ENCODE measurements at regions not wholly inside any gene's neighbourhood (a gene's known extent, or its start where the extent isn't known, plus 50 kb on each side); places are given as distances from the start of the nearest gene placed in this dataset.
A peak's percentile ranks its signal among the peaks of the same experiment; 100 is the strongest.

GRCh38 chr13:55214841-55215345 lies 1925.8 kb upstream of the PRR20A start:
- DNase-seq (ENCODE audit: low read depth): no peak

- no peak for DNase-seq (ENCODE audit: low read depth)
These were observed 1921.2 kb upstream of the PRR20A start for GRCh38 chr13:55219538-55219937.

- DNase-seq (ENCODE audit: low read depth): no peak
These were observed 1910.7 kb upstream of the PRR20A start for GRCh38 chr13:55229906-55230569.

GRCh38 chr13:55230570-55230908 lies 1910.2 kb upstream of the PRR20A start:
- no peak for DNase-seq (ENCODE audit: low read depth)

- no peak for DNase-seq (ENCODE audit: low read depth)
These were observed 1906.4 kb upstream of the PRR20A start for GRCh38 chr13:55234311-55234710.

- DNase-seq (ENCODE audit: low read depth): peak; percentile 0
These were observed 1895.6 kb upstream of the PRR20A start for GRCh38 chr13:55245005-55245644.

GRCh38 chr13:55255236-55255635 lies 1885.5 kb upstream of the PRR20A start:
- no peak for DNase-seq (ENCODE audit: low read depth)

- DNase-seq (ENCODE audit: low read depth): no peak
These were observed 1877.7 kb upstream of the PRR20A start for GRCh38 chr13:55263045-55263444.

GRCh38 chr13:55266644-55267043 lies 1874.1 kb upstream of the PRR20A start:
- DNase-seq (ENCODE audit: low read depth): no peak

- DNase-seq (ENCODE audit: low read depth): no peak
These were observed 1842.5 kb upstream of the PRR20A start for GRCh38 chr13:55298201-55298600.

GRCh38 chr13:55302568-55302967 lies 1838.2 kb upstream of the PRR20A start:
- DNase-seq (ENCODE audit: low read depth): no peak

GRCh38 chr13:55307909-55308308 lies 1832.8 kb upstream of the PRR20A start:
- no peak for DNase-seq (ENCODE audit: low read depth)

GRCh38 chr13:55341891-55342290 lies 1798.8 kb upstream of the PRR20A start:
- no peak for DNase-seq (ENCODE audit: low read depth)

- DNase-seq (ENCODE audit: low read depth): no peak
These were observed 1795.5 kb upstream of the PRR20A start for GRCh38 chr13:55345224-55345623.

- no peak for DNase-seq (ENCODE audit: low read depth)
These were observed 1793.2 kb upstream of the PRR20A start for GRCh38 chr13:55347528-55347927.

- DNase-seq (ENCODE audit: low read depth): no peak
These were observed 1781.7 kb upstream of the PRR20A start for GRCh38 chr13:55359067-55359466.

- no peak for DNase-seq (ENCODE audit: low read depth)
These were observed 1779.6 kb upstream of the PRR20A start for GRCh38 chr13:55361141-55361540.

- DNase-seq (ENCODE audit: low read depth): no peak
These were observed 1774.0 kb upstream of the PRR20A start for GRCh38 chr13:55366676-55367075.

- DNase-seq (ENCODE audit: low read depth): no peak
These were observed 1746.2 kb upstream of the PRR20A start for GRCh38 chr13:55394470-55394869.

- no peak for DNase-seq (ENCODE audit: low read depth)
These were observed 1737.8 kb upstream of the PRR20A start for GRCh38 chr13:55402870-55403269.

GRCh38 chr13:55403887-55404487 lies 1736.7 kb upstream of the PRR20A start:
- DNase-seq (ENCODE audit: low read depth): no peak

GRCh38 chr13:55410398-55411330 lies 1730.1 kb upstream of the PRR20A start:
- no peak for DNase-seq (ENCODE audit: low read depth)

Data from LHCN-M2 (cell line).